D341Med (cell line): ENCODE measurements at regions not wholly inside any gene's neighbourhood (a gene's known extent, or its start where the extent isn't known, plus 50 kb on each side); places are given as distances from the start of the nearest gene placed in this dataset.

Source experiments
- DNase-seq: peaks from one replicate; pipeline ENCODE4 v3.0.0; 2012; ENCODE audit warnings: low spot score

- no peak for DNase-seq
These were observed 142.3 kb upstream of the UNC5B start for GRCh38 chr10:71069909-71070666.

- DNase-seq = no peak
These were observed 141.6 kb upstream of the UNC5B start for GRCh38 chr10:71070741-71071140.

GRCh38 chr10:71072131-71072822 is 140.1 kb upstream of the UNC5B start:
- no peak for DNase-seq

- DNase-seq = no peak
These were observed 139.6 kb upstream of the UNC5B start for GRCh38 chr10:71072823-71073210.

- no peak for DNase-seq
These were observed 138.8 kb upstream of the UNC5B start for GRCh38 chr10:71073451-71074175.

GRCh38 chr10:71074176-71074755 is 138.1 kb upstream of the UNC5B start:
- DNase-seq = no peak

GRCh38 chr10:71075086-71075758 is 137.1 kb upstream of the UNC5B start:
- no peak for DNase-seq

GRCh38 chr10:71075759-71076472 is 136.5 kb upstream of the UNC5B start:
- no peak for DNase-seq

- peak; percentile 59 for DNase-seq
These were observed 135.8 kb upstream of the UNC5B start for GRCh38 chr10:71076473-71077142.

- DNase-seq = peak; percentile 5
These were observed 135.2 kb upstream of the UNC5B start for GRCh38 chr10:71077143-71077581.

GRCh38 chr10:71077796-71078453 is 134.4 kb upstream of the UNC5B start:
- DNase-seq = peak; percentile 6

- DNase-seq = no peak
These were observed 133.8 kb upstream of the UNC5B start for GRCh38 chr10:71078454-71079145.

GRCh38 chr10:71079761-71080380 is 132.5 kb upstream of the UNC5B start:
- peak; percentile 8 for DNase-seq

- peak; percentile 18 for DNase-seq
These were observed 131.8 kb upstream of the UNC5B start for GRCh38 chr10:71080381-71081228.

- DNase-seq = no peak
These were observed 131.2 kb upstream of the UNC5B start for GRCh38 chr10:71081229-71081560.

GRCh38 chr10:71081912-71082311 is 130.5 kb upstream of the UNC5B start:
- peak; percentile 2 for DNase-seq

- peak; percentile 5 for DNase-seq
These were observed 129.2 kb upstream of the UNC5B start for GRCh38 chr10:71082960-71083715.

- DNase-seq = no peak
These were observed 128.7 kb upstream of the UNC5B start for GRCh38 chr10:71083716-71083975.
